A673 (cell line): ENCODE measurements at regions not wholly inside any gene's neighbourhood (a gene's known extent, or its start where the extent isn't known, plus 50 kb on each side); places are given as distances from the start of the nearest gene placed in this dataset.

Source experiments
- EZH2 ChIP-seq: fragments of 200-600 bp; sonication (generic); IDR thresholded peaks from 2 replicates; pipeline ENCODE4 v1.6.1; 2017; ENCODE audit warnings: borderline replicate concordance, low read depth, mild to moderate bottlenecking, mixed read lengths, antibody characterized with exemption, low read length; ENCODE audit not compliant: poor library complexity, severe bottlenecking
- TF ChIP-seq, protein P1 (sequence below): fragments of 300-800, 200-600 bp; sonication (generic); conservative IDR thresholded peaks from 2 replicates; pipeline ENCODE4 v1.5.1; 2017; ENCODE audit warnings: low read depth, mild to moderate bottlenecking, antibody characterized with exemption, low read length, moderate library complexity, mixed read lengths

DNA sequence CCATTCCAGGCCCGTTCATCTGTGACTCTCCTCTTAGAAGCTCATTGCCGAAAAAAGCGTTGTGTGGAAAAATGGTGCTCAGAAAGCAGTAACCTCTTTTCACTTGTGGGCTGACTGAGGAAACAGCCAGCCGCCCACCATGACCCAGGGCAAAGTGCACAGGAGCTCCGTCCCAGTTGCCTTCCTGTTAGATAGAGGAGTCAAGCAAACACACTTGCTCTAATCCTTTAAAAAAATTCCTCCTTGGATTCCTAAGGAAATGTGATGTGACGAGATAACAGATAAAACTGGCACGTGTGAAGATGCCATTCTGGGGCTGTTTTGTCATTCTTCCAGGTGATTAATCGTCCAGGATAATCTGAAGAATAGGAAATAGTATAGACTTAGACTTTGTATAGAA, 396.8 kb upstream of the DDHD1 start:
- TF ChIP-seq, protein P1, sequence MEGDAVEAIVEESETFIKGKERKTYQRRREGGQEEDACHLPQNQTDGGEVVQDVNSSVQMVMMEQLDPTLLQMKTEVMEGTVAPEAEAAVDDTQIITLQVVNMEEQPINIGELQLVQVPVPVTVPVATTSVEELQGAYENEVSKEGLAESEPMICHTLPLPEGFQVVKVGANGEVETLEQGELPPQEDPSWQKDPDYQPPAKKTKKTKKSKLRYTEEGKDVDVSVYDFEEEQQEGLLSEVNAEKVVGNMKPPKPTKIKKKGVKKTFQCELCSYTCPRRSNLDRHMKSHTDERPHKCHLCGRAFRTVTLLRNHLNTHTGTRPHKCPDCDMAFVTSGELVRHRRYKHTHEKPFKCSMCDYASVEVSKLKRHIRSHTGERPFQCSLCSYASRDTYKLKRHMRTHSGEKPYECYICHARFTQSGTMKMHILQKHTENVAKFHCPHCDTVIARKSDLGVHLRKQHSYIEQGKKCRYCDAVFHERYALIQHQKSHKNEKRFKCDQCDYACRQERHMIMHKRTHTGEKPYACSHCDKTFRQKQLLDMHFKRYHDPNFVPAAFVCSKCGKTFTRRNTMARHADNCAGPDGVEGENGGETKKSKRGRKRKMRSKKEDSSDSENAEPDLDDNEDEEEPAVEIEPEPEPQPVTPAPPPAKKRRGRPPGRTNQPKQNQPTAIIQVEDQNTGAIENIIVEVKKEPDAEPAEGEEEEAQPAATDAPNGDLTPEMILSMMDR: no peak
- no peak for TF ChIP-seq EZH2
